ENCODE measurements at regions not wholly inside any gene's neighbourhood (a gene's known extent, or its start where the extent isn't known, plus 50 kb on each side); places are given as distances from the start of the nearest gene placed in this dataset.

GRCh38 chr6:12544821-12545565 is 171.6 kb upstream of the PHACTR1 start:
- peaks cover 14% of the 10 kb centered on the region for H3K4me1 ChIP-seq (ENCODE audit: control insufficient read depth, extremely low read depth, insufficient read depth, low read length)
- H3K9ac ChIP-seq (ENCODE audit: control insufficient read depth, extremely low read depth, insufficient read depth, low read length): no peak overlapping the region
- FAIRE-seq (no peak), DNase-seq (ENCODE audit: low read depth, low spot score) (no peak)
- no peaks in the 10 kb centered on the region for H3K9me3 ChIP-seq (ENCODE audit: control insufficient read depth, low read depth, low read length)
- H2AFZ ChIP-seq (ENCODE audit: control insufficient read depth, low read length): no peak overlapping the region
- no peaks in the 10 kb centered on the region for H4K20me1 ChIP-seq (ENCODE audit: control insufficient read depth, extremely low read depth, insufficient read depth, low read length)
- H3K4me2 ChIP-seq (ENCODE audit: control insufficient read depth, extremely low read depth, insufficient read depth, low read depth, low read length): no peak overlapping the region
- TF ChIP-seq EZH2 (IDR thresholded peaks at IDR 0.05; ENCODE audit: low read length): no peak
- no peak for TF ChIP-seq CTCF (optimal IDR thresholded peaks at IDR 0.05 in 1 of 3, IDR thresholded peaks at IDR 0.05 in 1 of 3, conservative IDR thresholded peaks at IDR 0.05 in 1 of 3; ENCODE audit: extremely low read depth in 1 of 3, insufficient read depth in 2 of 3, low read length in 3 of 3)
- no peaks in the 10 kb centered on the region for H3K79me2 ChIP-seq (ENCODE audit: control insufficient read depth, insufficient read depth, low read length)
- dilution Hi-C loops (cut with MboI; ENCODE audit: extremely low pct_ligation_motif_present, low sequenced_read_pairs): no loop called here
- H3K4me3 ChIP-seq (ENCODE audit: control insufficient read depth in 2 of 3, extremely low read depth in 1 of 3, insufficient read depth in 2 of 3, low read depth in 1 of 3, low read length in 3 of 3): no peak overlapping the region
- no peaks in the 10 kb centered on the region for H3K9me1 ChIP-seq (ENCODE audit: control insufficient read depth, extremely low read depth, insufficient read depth, low read length)
- H3K27me3 ChIP-seq (ENCODE audit: control insufficient read depth, extremely low read depth, insufficient read depth, low read length): no peaks in the 10 kb centered on the region
- H3K36me3 ChIP-seq (ENCODE audit: control insufficient read depth in 2 of 2, extremely low read depth in 1 of 2, insufficient read depth in 2 of 2, low read length in 2 of 2): no peaks in the 10 kb centered on the region
- no peak overlapping the region for H3K27ac ChIP-seq (ENCODE audit: control insufficient read depth, insufficient read depth, low read length)

DNA sequence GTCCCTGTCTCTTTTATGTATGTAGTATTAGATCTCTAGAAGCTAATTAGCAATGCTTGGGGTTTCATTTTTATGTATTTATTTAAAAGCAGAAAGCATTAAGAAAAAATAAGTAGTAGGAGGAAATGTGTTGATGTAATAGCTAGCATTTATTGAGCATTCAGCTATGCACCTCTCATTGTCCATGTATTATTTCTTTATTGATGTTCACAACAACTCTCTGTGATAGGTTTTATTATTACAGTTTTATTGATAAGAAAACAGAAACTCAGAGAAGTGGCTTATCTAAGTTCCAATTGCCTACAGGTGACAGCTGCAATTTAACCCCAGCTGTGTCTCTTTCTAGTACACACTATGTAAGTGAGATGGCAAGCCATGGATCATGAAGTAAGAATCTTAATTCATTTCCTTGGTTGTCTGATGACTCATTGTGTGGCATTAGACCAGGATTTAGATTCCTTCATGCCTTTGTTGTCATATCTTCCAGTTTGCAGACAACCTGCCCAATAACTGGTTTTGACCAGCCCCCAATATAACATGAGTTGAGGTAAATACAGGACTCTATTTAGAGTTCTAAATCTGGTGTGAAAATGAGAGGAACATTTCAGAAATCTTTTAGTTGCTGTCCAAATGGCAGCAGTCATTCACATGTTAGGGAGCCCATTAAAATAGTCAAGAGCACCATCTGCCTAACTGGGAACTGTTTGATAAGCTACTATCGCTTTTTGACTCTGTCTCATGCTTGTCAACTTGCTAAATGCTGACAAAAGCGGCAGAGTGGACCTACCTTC is 170.8 kb upstream of the PHACTR1 start:
- Histone ChIP-seq H3K4me2 (ENCODE audit: control insufficient read depth, extremely low read depth, insufficient read depth, low read depth, low read length) (peak overlapping the region; percentile 0), H3K9ac (ENCODE audit: control insufficient read depth, extremely low read depth, insufficient read depth, low read length) (no peak overlapping the region), H3K4me1 (ENCODE audit: control insufficient read depth, extremely low read depth, insufficient read depth, low read length) (peaks cover 14% of the 10 kb centered on the region), H3K79me2 (ENCODE audit: control insufficient read depth, insufficient read depth, low read length) (no peaks in the 10 kb centered on the region), H3K36me3 (ENCODE audit: control insufficient read depth in 2 of 2, extremely low read depth in 1 of 2, insufficient read depth in 2 of 2, low read length in 2 of 2) (no peaks in the 10 kb centered on the region), H4K20me1 (ENCODE audit: control insufficient read depth, extremely low read depth, insufficient read depth, low read length) (no peaks in the 10 kb centered on the region), H2AFZ (ENCODE audit: control insufficient read depth, low read length) (no peak overlapping the region), H3K4me3 (ENCODE audit: control insufficient read depth in 2 of 3, extremely low read depth in 1 of 3, insufficient read depth in 2 of 3, low read depth in 1 of 3, low read length in 3 of 3) (no peak overlapping the region), H3K9me3 (ENCODE audit: control insufficient read depth, low read depth, low read length) (no peaks in the 10 kb centered on the region), H3K9me1 (ENCODE audit: control insufficient read depth, extremely low read depth, insufficient read depth, low read length) (no peaks in the 10 kb centered on the region), H3K27me3 (ENCODE audit: control insufficient read depth, extremely low read depth, insufficient read depth, low read length) (no peaks in the 10 kb centered on the region), H3K27ac (ENCODE audit: control insufficient read depth, insufficient read depth, low read length) (no peak overlapping the region)
- no peak for TF ChIP-seq CTCF (optimal IDR thresholded peaks at IDR 0.05 in 1 of 3, IDR thresholded peaks at IDR 0.05 in 1 of 3, conservative IDR thresholded peaks at IDR 0.05 in 1 of 3; ENCODE audit: extremely low read depth in 1 of 3, insufficient read depth in 2 of 3, low read length in 3 of 3)
- TF ChIP-seq EZH2 (IDR thresholded peaks at IDR 0.05; ENCODE audit: low read length): no peak
- dilution Hi-C loops (cut with MboI; ENCODE audit: extremely low pct_ligation_motif_present, low sequenced_read_pairs): no loop called here
- DNase-seq (ENCODE audit: low read depth, low spot score): peak; percentile 5
- peak; percentile 65 for FAIRE-seq
